ENCODE measurements at regions not wholly inside any gene's neighbourhood (a gene's known extent, or its start where the extent isn't known, plus 50 kb on each side); places are given as distances from the start of the nearest gene placed in this dataset.

- no peak overlapping the region for H3K4me2 ChIP-seq (ENCODE audit: low read length)
- no TSS peak for BruUV-seq (replicated peaks)
- no peak overlapping the region for H3K4me3 ChIP-seq (ENCODE audit: low read depth, low read length, poor library complexity, severe bottlenecking)
- intact Hi-C loops (cut with micrococcal nuclease; ENCODE audit: unreplicated experiment) = no loop called here
- H4K20me1 ChIP-seq (ENCODE audit: insufficient read depth, low read length) = no peaks in the 10 kb centered on the region
- no peaks in the 10 kb centered on the region for H3K9me2 ChIP-seq (ENCODE audit: insufficient read depth, low read length)
- ChIA-PET CTCF (ENCODE audit: unreplicated experiment) (no interaction called here), POLR2A (interaction anchor here (0.7 kb wide), 1 partner anchor 11 kb away, joined by 3 read pairs; no protein-coding TSS in a partner anchor)
- no peaks in the 10 kb centered on the region for H3K36me3 ChIP-seq (ENCODE audit: insufficient read depth, low read length)
- TF ChIP-seq EZH2phosphoT487 (IDR thresholded peaks at IDR 0.05; ENCODE audit: borderline replicate concordance, low read depth, low read length) (no peak), CTCF (conservative IDR thresholded peaks at IDR 0.05; ENCODE audit: low read length) (no peak)
- no peaks in the 10 kb centered on the region for H3K4me1 ChIP-seq (ENCODE audit: insufficient read depth, low read length, poor library complexity, severe bottlenecking)
- no peaks in the 10 kb centered on the region for H3K79me2 ChIP-seq (ENCODE audit: insufficient read depth, low read depth, low read length)
- DNase-seq (ENCODE audit: low spot score) = no peak
- no peak overlapping the region for H3K27ac ChIP-seq (ENCODE audit: low read depth, low read length, poor library complexity, severe bottlenecking)
- no peaks in the 10 kb centered on the region for H3K9me3 ChIP-seq (ENCODE audit: low read length)
- no peak overlapping the region for H2AFZ ChIP-seq (ENCODE audit: low read length)
Measured at GRCh38 chr4:152159773-152160172, 376.1 kb downstream of the FBXW7 start.

- intact Hi-C loops (cut with micrococcal nuclease; ENCODE audit: unreplicated experiment) = no loop called here
- Histone ChIP-seq H4K20me1 (ENCODE audit: insufficient read depth, low read length) (no peaks in the 10 kb centered on the region), H2AFZ (ENCODE audit: low read length) (no peak overlapping the region), H3K4me1 (ENCODE audit: insufficient read depth, low read length, poor library complexity, severe bottlenecking) (no peaks in the 10 kb centered on the region), H3K4me3 (ENCODE audit: low read depth, low read length, poor library complexity, severe bottlenecking) (no peak overlapping the region), H3K79me2 (ENCODE audit: insufficient read depth, low read depth, low read length) (no peaks in the 10 kb centered on the region), H3K27ac (ENCODE audit: low read depth, low read length, poor library complexity, severe bottlenecking) (no peak overlapping the region), H3K4me2 (ENCODE audit: low read length) (no peak overlapping the region), H3K9me2 (ENCODE audit: insufficient read depth, low read length) (no peaks in the 10 kb centered on the region), H3K9me3 (ENCODE audit: low read length) (no peaks in the 10 kb centered on the region), H3K36me3 (ENCODE audit: insufficient read depth, low read length) (no peaks in the 10 kb centered on the region)
- BruUV-seq (replicated peaks) = no TSS peak
- ChIA-PET POLR2A (no interaction called here), CTCF (ENCODE audit: unreplicated experiment) (no interaction called here)
- TF ChIP-seq CTCF (conservative IDR thresholded peaks at IDR 0.05; ENCODE audit: low read length) = no peak
- TF ChIP-seq EZH2phosphoT487 (IDR thresholded peaks at IDR 0.05; ENCODE audit: borderline replicate concordance, low read depth, low read length) = no peak
- DNase-seq (ENCODE audit: low spot score) = no peak
Measured at GRCh38 chr4:152158225-152158624, 377.7 kb downstream of the FBXW7 start.

- Histone ChIP-seq H3K9me2 (ENCODE audit: insufficient read depth, low read length) (no peaks in the 10 kb centered on the region), H3K36me3 (ENCODE audit: insufficient read depth, low read length) (no peaks in the 10 kb centered on the region), H3K79me2 (ENCODE audit: insufficient read depth, low read depth, low read length) (no peaks in the 10 kb centered on the region), H3K4me2 (ENCODE audit: low read length) (no peak overlapping the region), H3K4me3 (ENCODE audit: low read depth, low read length, poor library complexity, severe bottlenecking) (no peak overlapping the region), H4K20me1 (ENCODE audit: insufficient read depth, low read length) (no peaks in the 10 kb centered on the region), H3K27ac (ENCODE audit: low read depth, low read length, poor library complexity, severe bottlenecking) (no peak overlapping the region), H2AFZ (ENCODE audit: low read length) (no peak overlapping the region), H3K4me1 (ENCODE audit: insufficient read depth, low read length, poor library complexity, severe bottlenecking) (no peaks in the 10 kb centered on the region), H3K9me3 (ENCODE audit: low read length) (no peaks in the 10 kb centered on the region)
- TF ChIP-seq EZH2phosphoT487 (IDR thresholded peaks at IDR 0.05; ENCODE audit: borderline replicate concordance, low read depth, low read length) = no peak
- no peak for TF ChIP-seq CTCF (conservative IDR thresholded peaks at IDR 0.05; ENCODE audit: low read length)
- intact Hi-C loops (cut with micrococcal nuclease; ENCODE audit: unreplicated experiment) = no loop called here
- no peak for DNase-seq (ENCODE audit: low spot score)
- BruUV-seq (replicated peaks) = no TSS peak
- POLR2A ChIA-PET = no interaction called here
- CTCF ChIA-PET (ENCODE audit: unreplicated experiment) = no interaction called here
Measured at GRCh38 chr4:152157629-152158028, 378.3 kb downstream of the FBXW7 start.

All from OCI-LY7 (cell line).